ENCODE measurements at regions not wholly inside any gene's neighbourhood (a gene's known extent, or its start where the extent isn't known, plus 50 kb on each side); places are given as distances from the start of the nearest gene placed in this dataset.

- intact Hi-C loops (cut with DNase I; ENCODE audit: low total_unique reads) (no loop called here), in situ Hi-C loops (cut with MboI; ENCODE audit: low pct_ligation_motif_present in 1 of 4, low pct_unique_long_range_greater_than_20kb in 1 of 4, low sequenced_read_pairs in 3 of 4) (loop anchor here in 1 of 4 donors (25.0 kb wide), 1 partner anchor 919 kb away; no protein-coding TSS in a partner anchor)
- Histone ChIP-seq H3K27ac (no peak overlapping the region), H3K36me3 (no peaks in the 10 kb centered on the region), H3K4me1 (no peaks in the 10 kb centered on the region), H3K9me3 (no peaks in the 10 kb centered on the region), H3K27me3 (no peaks in the 10 kb centered on the region), H3K4me3 (no peak overlapping the region)
- WGBS, 2 donors (ENCODE audit: low coverage in 1 of 2) = 50 to 65% methylated on average over 1 of the region's 1 CpG
- no peak for DNase-seq
- no peak for TF ChIP-seq POLR2A (IDR thresholded peaks at IDR 0.05)
- no peak for TF ChIP-seq EP300 (IDR thresholded peaks at IDR 0.05; ENCODE audit: low read depth)
- no peak for TF ChIP-seq POLR2AphosphoS5 (IDR thresholded peaks at IDR 0.05)
- no peak for TF ChIP-seq CTCF (IDR thresholded peaks at IDR 0.05)
Observed at GRCh38 chr2:138831691-138832090, 51.5 kb upstream of the NXPH2 start.

DNA sequence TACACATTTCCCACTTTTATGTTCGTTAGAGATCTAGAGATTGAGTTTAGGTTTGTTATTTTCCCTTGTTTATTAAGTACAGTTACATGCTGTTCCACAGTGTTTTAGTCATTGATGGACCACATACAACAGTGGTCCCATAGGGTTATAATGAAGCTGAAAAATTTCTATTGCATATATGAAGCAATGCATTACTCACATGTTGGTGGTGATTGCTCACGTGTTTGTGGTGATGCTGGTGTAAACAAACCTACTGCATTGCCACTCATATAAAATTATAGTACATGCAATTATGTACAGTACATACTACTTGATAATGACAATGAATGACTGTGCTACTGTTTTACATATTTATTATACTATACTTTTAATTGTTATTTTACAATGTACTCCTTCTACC lies 51.0 kb upstream of the NXPH2 start:
- Histone ChIP-seq H3K4me3 (no peak overlapping the region), H3K27me3 (no peaks in the 10 kb centered on the region), H3K36me3 (no peaks in the 10 kb centered on the region), H3K9me3 (no peaks in the 10 kb centered on the region), H3K4me1 (no peaks in the 10 kb centered on the region), H3K27ac (no peak overlapping the region)
- in situ Hi-C loops (cut with MboI; ENCODE audit: low pct_ligation_motif_present in 1 of 4, low pct_unique_long_range_greater_than_20kb in 1 of 4, low sequenced_read_pairs in 3 of 4) (loop anchor here in 1 of 4 donors (25.0 kb wide), 1 partner anchor 919 kb away; no protein-coding TSS in a partner anchor), intact Hi-C loops (cut with DNase I; ENCODE audit: low total_unique reads) (no loop called here)
- DNase-seq = no peak
- 36 to 49% methylated on average over 2 of the region's 2 CpGs for WGBS, 2 donors (ENCODE audit: low coverage in 1 of 2)
- TF ChIP-seq CTCF (IDR thresholded peaks at IDR 0.05) (no peak), EP300 (IDR thresholded peaks at IDR 0.05; ENCODE audit: low read depth) (no peak), POLR2AphosphoS5 (IDR thresholded peaks at IDR 0.05) (no peak)

DNA sequence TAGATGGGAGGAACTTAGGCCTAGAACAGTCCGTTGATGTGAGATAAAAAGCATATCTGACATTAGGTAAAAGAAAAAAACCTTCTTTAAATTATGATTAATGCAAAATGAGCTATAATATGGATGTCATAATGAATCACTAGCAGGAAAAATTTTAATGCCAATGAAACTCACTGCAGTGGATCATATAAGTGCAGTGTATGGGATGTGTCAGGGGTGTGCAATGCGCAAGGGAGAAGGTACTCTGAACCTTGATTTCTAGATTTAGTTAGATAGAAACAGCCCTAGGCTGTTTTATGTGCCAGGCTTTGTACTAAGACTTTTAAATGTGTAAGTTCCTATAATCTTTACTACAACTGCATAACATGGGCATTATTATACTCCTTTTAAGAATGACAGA lies 50.4 kb upstream of the NXPH2 start:
- WGBS, 2 donors (ENCODE audit: low coverage in 1 of 2) = 64 to 72% methylated on average over 2 of the region's 2 CpGs
- Histone ChIP-seq H3K4me3 (no peak overlapping the region), H3K27ac (no peak overlapping the region), H3K9me3 (no peaks in the 10 kb centered on the region), H3K27me3 (no peaks in the 10 kb centered on the region), H3K36me3 (no peaks in the 10 kb centered on the region), H3K4me1 (no peaks in the 10 kb centered on the region)
- DNase-seq = no peak
- in situ Hi-C loops (cut with MboI; ENCODE audit: low pct_ligation_motif_present in 1 of 4, low pct_unique_long_range_greater_than_20kb in 1 of 4, low sequenced_read_pairs in 3 of 4) = loop anchor here in 1 of 4 donors (25.0 kb wide), 1 partner anchor 918 kb away; no protein-coding TSS in a partner anchor
- TF ChIP-seq POLR2A (IDR thresholded peaks at IDR 0.05) = no peak
- no peak for TF ChIP-seq CTCF (IDR thresholded peaks at IDR 0.05)
- TF ChIP-seq POLR2AphosphoS5 (IDR thresholded peaks at IDR 0.05) = no peak
- no peak for TF ChIP-seq EP300 (IDR thresholded peaks at IDR 0.05; ENCODE audit: low read depth)
- intact Hi-C loops (cut with DNase I; ENCODE audit: low total_unique reads) = no loop called here

Small RNAs in the stretch of these regions (small RNA-seq; reads per million reads assigned to genes)
- 0 to 0.24 (median 0.07) reads per million in 4 donors for gene RF00139
- 0 reads per million in 4 donors for gene RN7SKP286
